ENCODE measurements at regions not wholly inside any gene's neighbourhood (a gene's known extent, or its start where the extent isn't known, plus 50 kb on each side); places are given as distances from the start of the nearest gene placed in this dataset.

- DNase-seq (ENCODE audit: low read depth) = no peak
Measured at GRCh38 chr1:55416164-55416842, 201.1 kb upstream of the USP24 start.

DNA sequence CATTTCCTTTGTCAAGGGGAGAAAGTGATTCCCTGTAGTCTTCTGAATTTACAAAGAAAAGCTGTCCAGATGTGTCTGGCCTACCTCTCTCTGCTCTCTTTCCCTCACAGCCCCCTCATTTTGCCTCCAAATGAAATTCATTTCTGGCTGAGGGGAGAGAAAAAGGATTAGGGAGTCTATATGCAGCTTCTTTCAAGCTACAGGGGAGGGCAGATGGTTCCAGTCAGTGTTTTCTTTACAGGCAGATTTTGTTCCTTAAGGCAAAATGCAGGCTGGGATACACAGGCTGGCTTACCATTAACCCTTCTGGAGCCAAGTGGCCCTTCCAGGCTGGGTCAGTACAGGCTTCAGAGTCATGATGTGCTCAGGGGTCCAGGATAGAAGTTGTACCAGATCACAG lies 198.1 kb upstream of the USP24 start:
- DNase-seq (ENCODE audit: low read depth) = no peak

- no peak for DNase-seq (ENCODE audit: low read depth)
Measured at GRCh38 chr1:55412060-55412459, 196.9 kb upstream of the USP24 start.

DNA sequence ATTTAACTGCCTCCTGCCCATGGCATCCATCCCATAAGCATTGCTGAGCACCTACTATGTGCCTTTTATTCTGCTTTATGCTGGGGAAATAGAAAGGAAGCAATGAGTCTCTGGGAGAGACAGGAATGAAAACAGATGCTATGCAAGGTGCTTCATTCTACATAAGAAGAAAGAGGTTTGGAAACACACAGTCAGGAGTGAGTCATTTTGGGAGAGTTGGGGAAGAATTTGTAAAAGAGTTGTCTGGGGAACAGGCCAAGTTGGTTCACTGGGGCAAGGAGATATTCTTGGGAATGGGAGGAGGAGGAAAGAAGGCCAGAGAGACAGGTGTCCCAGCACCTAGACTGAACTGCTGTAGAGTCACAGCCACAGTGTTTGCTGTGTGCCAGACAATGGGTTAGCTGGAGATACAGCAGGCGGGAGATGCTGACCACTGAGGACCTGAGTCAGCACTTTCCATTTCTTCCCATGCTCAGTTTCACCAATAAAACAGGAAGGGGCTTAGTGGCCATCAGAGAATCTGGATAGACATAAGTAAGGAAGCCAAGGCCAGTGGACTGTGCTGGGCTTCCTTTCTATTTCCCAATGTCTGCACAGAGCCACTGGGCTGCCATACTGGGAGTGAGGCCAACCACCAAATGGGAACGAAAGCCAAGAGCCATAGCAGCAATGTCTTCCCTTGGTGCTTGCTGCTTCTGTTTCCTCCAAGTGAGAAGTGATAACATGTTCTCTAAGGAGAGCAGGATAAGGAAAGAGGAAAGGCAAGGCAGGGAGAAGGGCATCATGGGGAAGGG lies 187.7 kb upstream of the USP24 start:
- peak; percentile 59 for DNase-seq (ENCODE audit: low read depth)

DNA sequence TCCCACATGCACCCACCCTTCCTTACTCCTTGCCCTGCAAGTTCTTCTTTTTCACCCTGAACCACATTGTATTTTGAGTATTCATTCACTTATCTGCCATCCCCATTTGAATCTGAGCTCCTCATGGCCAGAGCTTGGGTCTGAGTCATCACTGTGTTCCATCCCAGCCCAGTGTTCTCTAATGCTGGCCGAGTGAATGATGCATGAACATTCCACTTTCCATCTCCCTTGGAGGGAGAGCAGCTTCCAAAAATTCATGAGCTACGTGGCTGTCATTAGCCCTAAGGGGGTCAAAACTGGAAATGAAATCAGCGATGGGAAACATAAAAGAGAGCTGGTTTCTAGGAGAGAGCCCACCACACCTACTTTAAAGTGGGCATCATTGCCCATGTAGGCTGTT lies 187.0 kb upstream of the USP24 start:
- DNase-seq (ENCODE audit: low read depth) = peak; percentile 77

- DNase-seq (ENCODE audit: low read depth) = no peak
Measured at GRCh38 chr1:55400508-55400907, 185.3 kb upstream of the USP24 start.

DNA sequence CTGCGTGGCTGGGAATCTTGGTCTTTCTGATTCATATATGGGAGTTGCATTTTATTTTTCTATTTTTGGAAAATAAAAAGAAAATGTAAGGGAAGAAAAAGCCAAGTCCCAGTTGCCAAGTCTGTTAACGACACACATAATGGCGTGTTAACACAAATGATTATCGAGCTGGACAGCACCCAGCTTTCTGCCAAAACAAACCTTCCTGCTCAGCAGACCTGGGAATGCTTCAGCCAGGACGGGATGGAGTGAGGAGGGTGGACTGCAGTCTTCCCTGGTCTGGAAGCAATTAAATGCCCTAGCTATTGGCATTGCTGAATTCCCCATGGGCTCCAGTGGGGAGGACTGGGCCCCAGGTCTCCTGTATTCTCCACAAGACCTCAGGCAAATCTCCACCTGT lies 184.2 kb upstream of the USP24 start:
- no peak for DNase-seq (ENCODE audit: low read depth)

DNA sequence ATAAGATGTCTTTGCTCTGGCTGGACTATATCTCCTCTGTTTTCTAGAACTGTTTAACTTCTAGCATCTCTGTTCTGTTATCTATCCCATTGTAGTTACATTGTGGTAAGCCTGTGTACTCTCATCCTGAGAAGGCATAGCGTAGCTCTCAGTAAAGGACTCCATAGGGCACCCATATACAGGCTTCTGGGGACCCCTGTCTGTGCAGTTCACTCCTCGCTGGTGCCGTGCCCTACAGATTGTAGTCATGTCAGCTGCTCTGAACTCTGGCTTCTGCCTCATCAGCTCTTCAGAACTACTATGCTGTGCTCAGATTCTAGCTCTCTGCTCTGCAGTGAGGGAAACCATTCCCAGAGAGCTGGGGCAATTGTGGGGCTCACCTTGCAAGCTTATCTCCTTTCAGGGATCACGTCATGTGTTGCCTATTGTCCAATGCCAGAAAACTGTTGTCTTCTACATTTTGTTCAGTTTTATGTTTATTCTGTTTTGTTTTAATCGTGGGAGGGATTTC lies 181.3 kb upstream of the USP24 start:
- no peak for DNase-seq (ENCODE audit: low read depth)

DNA sequence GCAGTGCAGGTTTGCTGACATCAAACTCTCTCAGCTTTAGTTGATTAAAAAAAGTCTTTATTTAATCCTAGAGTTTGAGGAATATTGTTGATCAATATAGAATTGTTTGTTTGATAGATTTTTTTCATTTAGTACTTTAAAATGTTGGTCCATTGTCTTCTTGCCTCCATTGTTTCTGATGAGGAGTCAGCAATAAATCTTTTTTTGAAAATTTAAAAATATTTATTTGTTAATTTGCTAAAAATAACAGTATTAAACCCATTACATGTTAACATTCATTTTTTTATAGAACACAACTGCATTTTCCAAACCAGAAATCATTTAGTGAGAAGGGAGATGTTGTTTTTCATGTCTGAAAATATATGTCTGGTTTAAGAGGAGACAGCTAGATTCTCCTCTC lies 173.8 kb upstream of the USP24 start:
- DNase-seq (ENCODE audit: low read depth) = no peak

GRCh38 chr1:55387145-55387544 lies 172.0 kb upstream of the USP24 start:
- no peak for DNase-seq (ENCODE audit: low read depth)

- DNase-seq (ENCODE audit: low read depth) = peak; percentile 45
Measured at GRCh38 chr1:55386456-55386855, 171.3 kb upstream of the USP24 start.

- no peak for DNase-seq (ENCODE audit: low read depth)
Measured at GRCh38 chr1:55385402-55386018, 170.3 kb upstream of the USP24 start.

DNA sequence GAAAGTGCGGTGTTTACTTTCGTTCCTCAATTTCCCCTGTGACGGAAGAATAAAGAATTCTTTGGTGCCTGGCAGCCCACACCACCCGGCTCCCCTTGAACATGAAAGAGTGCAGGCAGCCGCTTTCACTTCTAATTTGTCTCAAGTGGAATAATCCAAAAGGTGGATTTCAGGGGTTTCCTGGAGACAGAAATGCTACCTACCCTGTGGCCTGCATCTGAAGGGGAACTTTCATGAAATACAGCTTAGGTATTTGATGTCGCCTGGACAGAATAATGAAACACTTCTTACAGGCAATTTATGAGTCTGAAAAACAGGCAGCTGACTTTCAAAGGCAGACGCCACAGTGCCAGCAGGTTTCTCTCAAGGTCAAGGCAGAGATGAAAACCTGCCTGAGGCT lies 169.5 kb upstream of the USP24 start:
- no peak for DNase-seq (ENCODE audit: low read depth)

DNA sequence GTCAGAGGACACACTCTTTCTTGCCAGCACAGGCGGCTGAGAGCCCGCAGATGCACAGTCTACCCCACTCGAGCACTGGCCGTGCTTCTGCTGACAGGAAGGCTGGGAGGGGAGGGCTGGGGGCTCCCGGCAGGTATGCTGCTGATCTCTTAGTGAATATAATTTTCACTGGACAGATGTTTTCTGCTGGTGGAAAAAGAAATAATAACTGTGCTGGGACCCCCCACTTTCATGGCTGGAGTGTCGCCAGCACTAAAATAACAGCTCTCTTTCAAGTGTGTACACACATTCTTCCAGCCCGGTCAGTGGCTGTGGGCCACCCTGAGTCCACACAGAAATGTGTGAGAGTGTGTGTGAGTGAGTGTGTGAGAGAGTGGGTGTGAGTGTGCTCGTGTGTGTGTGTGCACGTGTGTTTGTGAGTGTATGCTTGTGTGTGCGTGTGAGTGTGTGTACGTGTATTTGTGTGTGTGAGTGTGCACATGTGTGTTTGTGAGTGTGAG lies 167.7 kb upstream of the USP24 start:
- DNase-seq (ENCODE audit: low read depth) = no peak

DNA sequence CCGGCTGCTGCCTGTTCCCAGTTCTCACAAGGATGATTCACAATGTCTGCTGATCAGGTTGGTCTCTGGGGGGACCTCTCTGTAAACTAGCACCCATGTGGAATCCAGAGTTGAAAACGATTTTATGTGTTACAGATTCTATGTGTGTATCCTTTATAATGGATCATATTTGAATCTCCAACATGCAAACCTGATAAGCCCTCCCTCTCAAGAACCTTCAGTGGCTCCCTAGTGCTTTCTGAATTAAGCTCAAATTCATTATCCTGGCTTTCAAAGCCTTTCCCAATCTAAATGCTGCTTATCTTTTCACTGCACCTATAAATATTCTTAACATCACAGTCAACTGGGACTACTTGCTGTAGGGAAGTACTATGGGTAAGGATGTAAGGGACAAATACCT lies 166.8 kb upstream of the USP24 start:
- no peak for DNase-seq (ENCODE audit: low read depth)

DNA sequence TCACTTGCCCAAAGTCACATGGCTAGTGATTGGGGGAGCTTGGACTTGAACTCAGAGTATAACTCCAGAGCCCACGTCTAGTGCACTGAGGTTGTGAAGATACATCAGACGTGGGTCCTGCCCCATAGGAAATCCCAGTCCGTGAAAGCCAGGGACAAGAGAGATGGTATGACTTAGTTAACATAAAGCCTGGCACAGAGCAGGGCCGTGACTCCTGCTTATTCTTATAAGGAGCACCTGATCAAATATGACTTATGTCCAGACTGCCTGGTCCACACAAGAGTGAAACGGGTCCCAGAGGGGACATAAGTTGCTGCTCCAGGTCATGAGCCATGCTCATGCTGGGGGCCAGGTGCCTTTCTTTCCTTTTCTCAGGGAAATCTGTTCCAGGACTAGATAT lies 166.3 kb upstream of the USP24 start:
- DNase-seq (ENCODE audit: low read depth) = no peak

- DNase-seq (ENCODE audit: low read depth) = no peak
Measured at GRCh38 chr1:55380355-55380970, 165.3 kb upstream of the USP24 start.

DNA sequence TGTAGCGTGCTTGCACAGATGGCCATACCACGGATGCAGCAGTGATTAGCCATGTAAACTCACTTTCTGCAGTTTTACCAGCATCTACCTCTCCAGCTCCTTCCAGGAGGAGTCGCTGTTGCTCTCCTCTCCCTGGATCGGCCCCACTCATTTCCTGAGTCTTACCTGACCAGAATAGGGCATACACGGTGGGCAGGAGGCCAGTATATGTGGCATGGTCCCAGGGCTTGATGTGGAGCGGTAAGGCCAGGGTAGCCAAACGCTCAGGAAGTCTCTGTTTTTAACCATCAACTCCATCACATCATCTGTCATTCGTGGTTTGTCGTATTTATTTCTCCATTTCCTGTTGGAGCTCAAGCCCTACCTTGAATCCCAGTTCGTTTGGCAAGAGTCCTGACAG lies 163.4 kb upstream of the USP24 start:
- no peak for DNase-seq (ENCODE audit: low read depth)

GRCh38 chr1:55376897-55377296 lies 161.7 kb upstream of the USP24 start:
- no peak for DNase-seq (ENCODE audit: low read depth)

GRCh38 chr1:55375617-55376258 lies 160.6 kb upstream of the USP24 start:
- peak; percentile 69 for DNase-seq (ENCODE audit: low read depth)

DNA sequence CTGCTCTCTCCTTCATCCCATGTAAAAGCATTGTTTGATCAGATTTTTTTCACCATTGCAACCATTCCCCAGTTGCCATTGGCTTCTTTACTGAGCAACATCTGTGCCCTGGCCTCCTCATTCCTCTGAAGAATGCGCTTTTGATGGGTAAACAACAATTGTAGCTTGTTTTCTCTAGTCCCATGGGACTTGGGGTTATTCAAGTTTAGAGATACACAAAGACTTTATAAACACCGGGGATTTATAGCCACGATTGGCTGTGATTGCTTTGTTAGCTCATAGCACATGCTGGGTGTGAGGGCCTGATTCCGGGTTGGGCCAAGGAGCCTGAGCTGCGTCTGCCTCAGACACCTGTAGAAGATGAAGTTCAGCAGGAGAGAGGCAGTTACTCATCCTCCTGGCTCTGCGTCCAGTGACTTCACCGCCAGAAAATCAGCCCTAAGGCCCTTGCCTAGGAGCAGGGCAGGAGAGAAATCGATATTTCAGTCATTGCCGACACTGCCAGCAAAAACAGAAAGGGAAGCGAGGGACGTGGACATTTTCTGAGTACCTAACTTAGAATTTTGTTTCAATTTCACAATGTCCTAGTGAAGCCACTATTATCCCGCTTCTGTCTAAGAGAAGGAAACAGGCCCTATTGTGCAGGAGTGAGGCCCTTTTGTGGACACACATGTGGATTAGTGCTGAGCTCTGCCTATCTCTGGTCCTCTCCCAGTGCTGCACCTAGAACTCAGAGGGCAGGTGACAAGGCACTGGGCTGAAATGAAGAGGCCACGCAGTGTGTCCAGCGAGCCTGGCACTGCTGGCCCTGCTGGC lies 159.8 kb upstream of the USP24 start:
- DNase-seq (ENCODE audit: low read depth) = peak; percentile 81

Measured in ELR (cell line).